CD4-positive, alpha-beta T cell treated with Interleukin-12 subunit alpha and Interleukin-12 subunit beta, for 1 hour (primary cell): ENCODE measurements at regions not wholly inside any gene's neighbourhood (a gene's known extent, or its start where the extent isn't known, plus 50 kb on each side); places are given as distances from the start of the nearest gene placed in this dataset.
"Not testable (repeated sequence)": the region's sequence is repeated elsewhere in the genome, so short reads cannot be mapped to it uniquely, and the experiment has no call there.

Experiments
- DNase-seq: peaks from one replicate; pipeline ENCODE4 v3.0.0-alpha.2; 2020

DNA sequence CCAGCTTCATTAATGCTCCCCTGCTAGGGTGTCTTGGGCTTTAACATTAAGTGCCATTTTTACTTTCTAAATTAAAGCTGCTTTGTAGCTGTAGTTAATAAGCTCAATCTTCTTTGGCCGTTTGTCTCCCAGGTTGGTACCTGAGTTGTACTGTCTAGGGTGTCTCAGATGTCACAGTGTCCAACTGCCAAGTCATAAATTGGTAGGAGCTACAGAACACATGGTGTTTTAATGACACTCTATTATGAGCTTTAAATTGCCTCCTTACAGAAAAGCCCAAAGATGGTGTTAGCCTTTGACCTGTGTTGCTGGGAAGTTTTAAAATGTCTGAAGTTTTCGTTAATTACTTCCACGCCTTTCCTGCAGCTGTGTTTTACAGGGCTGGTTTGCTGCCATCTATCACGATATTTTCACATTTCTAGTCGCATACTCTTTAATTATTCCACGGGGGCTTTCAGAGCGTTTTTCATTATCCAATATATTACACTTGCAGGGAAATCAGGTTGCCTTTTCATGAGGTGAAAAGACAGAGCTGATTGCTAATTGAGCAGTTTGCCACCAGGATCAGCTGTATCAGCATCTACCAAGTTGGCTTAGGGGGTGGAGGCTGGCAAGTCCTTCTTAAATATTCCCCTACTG is 247.8 kb upstream of the PLPP4 start:
- no peak for DNase-seq

DNA sequence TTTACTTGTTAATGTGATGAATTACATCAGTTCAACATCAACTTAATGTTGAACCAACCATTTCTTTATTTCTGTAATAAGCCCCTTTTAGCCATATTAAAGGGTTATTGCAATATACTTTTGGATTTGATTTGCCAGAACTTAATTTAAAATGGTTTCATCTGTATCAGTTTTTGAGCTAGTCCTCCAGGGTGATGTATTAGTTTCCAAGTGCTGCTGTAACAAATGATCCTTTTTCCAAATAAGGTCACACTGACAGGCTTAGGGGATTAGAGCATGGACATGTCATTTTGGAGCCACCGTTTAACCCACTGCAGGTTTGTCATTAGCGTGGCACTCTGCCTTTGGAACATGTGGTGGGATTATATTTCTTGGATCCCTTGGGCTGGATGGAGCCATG is 244.8 kb upstream of the PLPP4 start:
- DNase-seq = no peak

DNA sequence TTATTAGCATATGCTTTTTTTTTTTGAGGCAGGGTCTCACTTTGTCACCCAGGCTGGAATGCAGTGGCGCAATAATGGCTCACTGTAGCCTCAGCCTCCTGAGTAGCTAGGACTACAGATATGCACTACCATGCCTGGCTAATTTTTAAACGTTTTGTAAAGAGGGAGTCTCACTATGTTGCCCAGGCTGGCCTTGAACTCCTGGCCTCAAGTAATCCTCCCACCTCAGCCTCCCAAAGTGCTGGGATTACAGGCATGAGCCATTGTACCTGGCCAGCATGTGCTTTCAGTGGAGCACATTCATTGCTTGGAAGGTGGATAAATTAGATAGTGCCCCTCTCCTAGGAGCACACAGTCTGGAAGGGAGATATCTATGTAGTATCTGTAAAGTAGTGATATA is 243.7 kb upstream of the PLPP4 start:
- DNase-seq = not testable (repeated sequence)

DNA sequence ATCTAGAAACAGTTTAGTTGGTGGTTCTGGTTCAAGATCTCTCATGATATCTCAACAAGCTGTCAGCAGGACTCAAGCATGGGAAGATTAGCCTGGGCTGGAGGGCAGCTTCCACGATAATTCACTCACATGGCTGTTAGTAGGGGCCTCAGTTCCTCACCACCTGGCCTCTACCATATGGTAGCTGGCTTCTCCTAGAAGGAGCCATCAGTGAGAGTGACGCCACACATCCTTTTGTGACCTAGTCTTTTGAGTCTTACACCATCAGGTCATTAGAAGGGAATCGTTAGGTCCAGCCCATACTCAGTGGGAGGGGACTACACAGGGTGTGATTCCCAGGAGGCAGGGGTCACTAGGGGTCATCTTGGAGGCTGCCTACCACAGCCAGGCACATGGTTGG is 239.3 kb upstream of the PLPP4 start:
- no peak for DNase-seq

- DNase-seq = no peak
Observed at GRCh38 chr10:120221873-120222485, 235.0 kb upstream of the PLPP4 start.

DNA sequence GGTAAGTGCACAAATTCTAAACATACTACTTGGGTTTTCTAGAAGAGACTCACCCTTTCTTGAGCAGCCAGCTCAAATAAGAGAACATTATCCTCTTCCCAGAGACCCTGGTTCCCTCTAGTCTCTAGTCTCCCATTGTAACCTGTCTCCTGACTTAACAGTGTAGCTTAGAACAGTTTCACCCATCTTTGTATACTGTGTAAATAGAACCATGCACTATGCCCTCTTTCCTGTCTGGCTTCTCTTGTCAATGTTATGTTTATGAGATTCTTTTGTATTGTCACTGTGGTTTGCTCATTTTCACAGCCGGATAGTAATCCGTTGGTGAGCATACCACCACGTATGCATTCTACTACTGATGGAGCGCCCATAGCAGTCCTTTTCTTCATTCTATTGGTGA is 227.4 kb upstream of the PLPP4 start:
- no peak for DNase-seq

- not testable (repeated sequence) for DNase-seq
Observed at GRCh38 chr10:120239695-120240094, 217.3 kb upstream of the PLPP4 start.

DNA sequence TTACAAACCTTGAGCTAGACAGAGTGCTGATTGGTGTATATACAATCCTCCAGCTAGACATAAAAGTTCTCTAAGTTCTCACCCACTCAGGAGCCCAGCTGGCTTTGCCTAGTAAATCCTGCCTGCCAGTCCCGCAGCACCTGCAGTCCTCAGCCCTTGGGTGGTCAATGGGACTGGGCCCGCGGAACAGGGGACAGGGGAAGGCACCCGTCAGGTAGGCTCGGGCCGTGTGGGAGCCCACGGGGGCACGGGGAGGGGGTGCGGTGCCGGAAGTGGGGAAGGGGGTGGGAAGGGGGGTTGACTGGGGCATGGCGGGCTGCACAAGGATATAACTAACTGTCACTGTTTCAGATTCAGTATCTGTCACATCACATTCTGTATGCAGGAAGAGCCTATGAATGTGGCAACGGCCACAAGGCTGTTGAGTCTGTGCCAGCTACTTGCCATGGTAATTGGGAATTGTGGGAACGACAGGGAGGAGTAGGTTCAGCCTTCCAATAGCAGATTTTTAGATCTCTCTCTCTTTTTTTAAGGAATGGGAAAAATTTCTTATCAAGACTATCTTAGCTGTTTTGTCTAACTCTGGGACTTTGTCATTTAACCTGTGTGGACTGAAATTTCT is 205.1 kb upstream of the PLPP4 start:
- no peak for DNase-seq

GRCh38 chr10:120253131-120253530 is 203.9 kb upstream of the PLPP4 start:
- DNase-seq = no peak

DNA sequence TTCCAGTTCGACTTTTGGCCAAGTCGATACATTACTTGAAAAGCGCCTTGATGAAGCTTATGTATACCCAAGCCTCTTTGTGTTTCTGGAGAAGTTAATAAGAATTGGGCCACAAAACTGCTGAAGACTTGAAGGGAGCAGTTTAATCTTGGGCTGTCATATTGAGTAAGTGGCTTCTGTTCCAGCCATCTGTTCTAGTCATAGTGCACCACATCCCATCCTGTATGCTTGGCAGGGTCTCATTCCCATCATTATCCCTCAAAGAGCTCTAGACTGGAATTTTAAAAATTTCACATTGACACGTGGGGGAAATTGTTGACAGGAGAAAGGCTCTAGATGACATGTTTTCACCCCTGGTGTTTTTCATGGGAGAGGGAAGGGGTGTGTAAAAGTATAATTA is 196.6 kb upstream of the PLPP4 start:
- no peak for DNase-seq

DNA sequence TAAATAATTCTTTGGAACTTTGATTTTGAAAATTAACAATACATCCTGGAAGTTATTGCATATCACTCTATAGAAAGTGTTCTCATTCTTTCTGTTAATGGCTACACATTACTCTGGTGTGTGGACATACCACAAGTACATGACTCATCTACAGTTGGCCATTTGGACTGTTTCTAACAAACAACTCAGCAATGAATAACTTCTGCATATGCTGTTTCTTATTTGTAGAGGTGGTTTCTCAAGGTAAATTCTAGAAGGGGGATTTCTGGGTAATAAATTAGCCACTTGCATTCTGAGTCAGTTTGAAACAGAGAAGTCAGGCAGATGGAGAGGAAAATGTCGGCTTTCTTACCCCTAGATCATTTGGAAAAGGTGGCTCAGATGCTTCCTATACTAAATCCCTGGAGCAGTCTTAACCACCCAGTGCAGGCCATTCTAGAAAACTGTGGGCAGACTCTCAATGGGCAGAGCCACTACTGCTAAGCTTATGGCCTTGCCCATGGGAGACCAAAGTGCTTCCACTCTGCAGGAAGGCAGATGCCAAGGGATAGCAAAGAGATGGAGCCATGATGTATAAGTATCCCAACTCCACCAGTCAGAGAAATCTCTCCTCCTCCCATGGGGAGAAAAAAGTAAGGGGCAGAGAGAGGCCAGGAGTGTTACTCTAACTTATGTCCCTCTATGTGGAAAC is 194.0 kb upstream of the PLPP4 start:
- no peak for DNase-seq

- no peak for DNase-seq
Observed at GRCh38 chr10:120266022-120266421, 191.0 kb upstream of the PLPP4 start.

- DNase-seq = no peak
Observed at GRCh38 chr10:120270906-120271305, 186.1 kb upstream of the PLPP4 start.

- no peak for DNase-seq
Observed at GRCh38 chr10:120271696-120272095, 185.3 kb upstream of the PLPP4 start.

- DNase-seq = no peak
Observed at GRCh38 chr10:120272350-120272749, 184.7 kb upstream of the PLPP4 start.

DNA sequence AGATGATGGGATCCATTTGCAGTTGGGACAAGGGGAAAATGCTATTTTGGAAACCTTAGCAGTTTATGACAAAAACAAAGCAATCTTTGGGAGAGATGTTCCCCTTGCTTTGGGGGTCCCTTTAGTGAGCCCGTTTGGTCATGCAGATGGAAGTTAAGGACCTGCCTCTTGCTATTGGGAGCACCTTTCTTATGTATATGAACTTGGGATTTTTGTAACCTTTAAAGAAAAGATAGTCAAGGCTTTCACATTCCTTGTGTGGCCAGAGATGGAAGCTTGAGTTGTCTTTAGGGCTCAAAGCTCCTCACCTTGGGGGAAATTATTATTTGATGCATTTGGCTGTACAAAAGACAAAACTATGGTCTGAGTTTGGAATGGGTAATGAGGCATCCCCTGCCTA is 179.0 kb upstream of the PLPP4 start:
- no peak for DNase-seq

DNA sequence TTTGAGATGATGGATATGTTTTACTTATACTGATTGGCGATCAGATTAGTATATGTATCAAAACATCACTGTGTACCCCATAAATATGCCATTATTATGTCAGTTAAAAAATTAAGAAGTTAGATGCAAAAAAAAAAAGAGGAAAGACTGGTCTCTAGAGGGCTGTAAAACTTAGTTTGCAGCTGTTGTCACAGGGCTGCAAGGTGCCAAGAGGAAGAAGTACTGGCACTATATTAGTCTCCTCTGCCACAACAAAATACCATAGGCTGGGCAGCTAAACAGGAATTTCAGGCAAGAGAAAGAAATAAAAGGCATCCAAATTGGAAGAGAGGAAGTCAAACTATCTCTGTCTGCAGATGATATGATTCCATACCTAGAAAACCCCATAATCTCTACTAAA is 177.8 kb upstream of the PLPP4 start:
- no peak for DNase-seq

- DNase-seq = no peak
Observed at GRCh38 chr10:120282421-120282820, 174.6 kb upstream of the PLPP4 start.

GRCh38 chr10:120282846-120283492 is 174.1 kb upstream of the PLPP4 start:
- DNase-seq = no peak

- DNase-seq = no peak
Observed at GRCh38 chr10:120285408-120285807, 171.6 kb upstream of the PLPP4 start.

DNA sequence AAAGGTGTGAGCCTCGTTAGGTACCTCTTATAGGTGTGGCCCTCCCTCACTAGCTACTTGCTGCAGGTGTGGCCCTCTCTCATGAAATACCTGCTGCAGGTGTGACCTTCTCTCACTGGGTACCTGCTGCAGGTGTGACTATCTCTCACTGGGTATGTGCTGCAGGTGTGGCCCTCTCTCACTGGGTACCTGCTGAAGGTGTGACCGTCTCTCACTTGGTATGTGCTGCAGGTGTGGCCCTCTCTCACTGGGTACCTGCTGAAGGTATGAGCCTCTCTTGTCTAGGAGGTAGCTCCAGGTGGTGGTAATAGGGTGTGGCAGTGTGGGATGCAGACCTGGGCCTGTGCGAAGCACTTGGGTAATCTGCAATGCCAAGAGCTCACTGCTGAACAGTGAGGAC is 170.7 kb upstream of the PLPP4 start:
- DNase-seq = no peak

- DNase-seq = no peak
Observed at GRCh38 chr10:120300513-120300912, 156.5 kb upstream of the PLPP4 start.

DNA sequence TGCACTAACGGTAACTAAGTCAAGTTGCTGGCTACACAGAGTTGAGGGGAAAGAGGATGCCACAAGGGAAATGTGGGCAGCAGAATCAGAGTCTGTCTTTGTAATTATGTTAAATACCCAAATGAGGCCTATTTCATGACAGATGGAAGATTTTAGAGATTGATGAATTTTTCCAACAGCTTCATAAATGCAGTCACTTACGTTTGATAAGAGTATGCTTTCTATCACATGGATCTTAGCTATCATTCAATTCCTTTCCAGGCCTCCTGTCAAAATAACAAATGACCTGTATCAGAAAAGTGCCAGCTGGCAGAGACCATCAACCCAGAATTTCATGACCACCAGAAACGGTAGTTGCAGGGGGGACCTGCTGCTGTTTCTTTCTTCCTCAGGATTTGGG is 148.4 kb upstream of the PLPP4 start:
- DNase-seq = no peak

- DNase-seq = no peak
Observed at GRCh38 chr10:120313715-120314114, 143.3 kb upstream of the PLPP4 start.
